Activated T-cell treated with anti-CD3 and anti-CD28 coated beads, Interleukin-2, amount 50 U/mL, for 72 hours (primary cell): ENCODE measurements at regions not wholly inside any gene's neighbourhood (a gene's known extent, or its start where the extent isn't known, plus 50 kb on each side); places are given as distances from the start of the nearest gene placed in this dataset.
A peak's percentile ranks its signal among the peaks of the same experiment; 100 is the strongest.

Experiments used
- ATAC-seq, 2 donors: fragments of 150-1000 bp; cut with Tn5 transposase; replicated peaks in 1 of 2; 2 replicates each; pipeline ENCODE4 v1.10.0; 2021; ENCODE audit warnings: moderate library complexity in 2 of 2, mild to moderate bottlenecking in 1 of 2
- DNase-seq, 2 donors: peaks; one replicate each; pipeline ENCODE4 v3.0.0; 2021 to 2022; ENCODE audit warnings: mixed read lengths in 1 of 2
- H3K27ac Mint-ChIP-seq: one replicate; pipeline ENCODE4 v1.8.0; 2022; ENCODE audit warnings: mild to moderate bottlenecking, moderate library complexity, mixed read lengths
- H3K27me3 Mint-ChIP-seq: one replicate; pipeline ENCODE4 v1.8.0; 2022; ENCODE audit warnings: low read depth, mixed read lengths
- H3K36me3 Mint-ChIP-seq, 2 donors: one replicate each; pipeline ENCODE4 v1.8.0; 2022; ENCODE audit warnings: mixed read lengths in 2 of 2, mild to moderate bottlenecking in 1 of 2; ENCODE audit not compliant: insufficient read depth in 2 of 2
- H3K4me1 Mint-ChIP-seq: one replicate; pipeline ENCODE4 v1.8.0; 2022; ENCODE audit warnings: low read depth, mixed read lengths
- H3K4me3 Mint-ChIP-seq, 2 donors: one replicate each; pipeline ENCODE4 v1.8.0; 2022; ENCODE audit warnings: mild to moderate bottlenecking in 2 of 2, mixed read lengths in 2 of 2, moderate library complexity in 2 of 2
- H3K9me3 Mint-ChIP-seq, 2 donors: one replicate each; pipeline ENCODE4 v1.8.0; 2022; ENCODE audit warnings: mixed read lengths in 2 of 2

- Mint-ChIP-seq H3K4me3 (no peak overlapping the region), H3K4me1 (no peaks in the 10 kb centered on the region), H3K27me3 (no peaks in the 10 kb centered on the region), H3K9me3 (no peaks in the 10 kb centered on the region), H3K36me3 (no peaks in the 10 kb centered on the region), H3K27ac (no peak overlapping the region)
- DNase-seq (no peak), ATAC-seq (no peak)
Observed at GRCh38 chr1:82962658-82963057, 1036.3 kb downstream of the TTLL7 start.

- no peak overlapping the region for H3K4me3 Mint-ChIP-seq
- H3K36me3 Mint-ChIP-seq: no peaks in the 10 kb centered on the region
- DNase-seq (no peak), ATAC-seq (no peak)
- no peaks in the 10 kb centered on the region for H3K9me3 Mint-ChIP-seq
- H3K4me1 Mint-ChIP-seq: no peaks in the 10 kb centered on the region
- H3K27me3 Mint-ChIP-seq: no peaks in the 10 kb centered on the region
- no peak overlapping the region for H3K27ac Mint-ChIP-seq
Observed at GRCh38 chr1:82950606-82951200, 1048.2 kb downstream of the TTLL7 start.

DNA sequence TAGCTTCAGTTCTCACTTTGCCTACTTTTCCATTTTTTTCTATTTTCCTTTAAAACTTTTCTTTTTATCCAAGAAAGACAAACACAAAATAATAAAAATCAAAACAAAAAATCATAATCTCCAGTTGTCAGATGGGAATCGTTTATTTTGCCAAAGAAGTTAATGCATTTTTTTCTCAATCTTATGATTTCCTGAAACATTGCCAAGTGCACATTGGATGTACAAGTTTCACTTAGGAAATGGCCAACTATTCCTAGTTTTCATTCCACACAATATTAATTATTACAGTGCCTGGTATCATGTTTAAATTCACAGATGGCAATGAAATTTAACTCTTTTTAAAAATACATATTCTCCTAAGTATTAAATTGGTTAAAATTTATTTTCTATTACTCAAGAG lies 1050.5 kb downstream of the TTLL7 start:
- ATAC-seq: no peak
- Mint-ChIP-seq H3K36me3 (no peaks in the 10 kb centered on the region), H3K9me3 (no peaks in the 10 kb centered on the region), H3K27me3 (no peaks in the 10 kb centered on the region), H3K4me3 (no peak overlapping the region), H3K27ac (no peak overlapping the region), H3K4me1 (no peaks in the 10 kb centered on the region)
- DNase-seq: no peak

DNA sequence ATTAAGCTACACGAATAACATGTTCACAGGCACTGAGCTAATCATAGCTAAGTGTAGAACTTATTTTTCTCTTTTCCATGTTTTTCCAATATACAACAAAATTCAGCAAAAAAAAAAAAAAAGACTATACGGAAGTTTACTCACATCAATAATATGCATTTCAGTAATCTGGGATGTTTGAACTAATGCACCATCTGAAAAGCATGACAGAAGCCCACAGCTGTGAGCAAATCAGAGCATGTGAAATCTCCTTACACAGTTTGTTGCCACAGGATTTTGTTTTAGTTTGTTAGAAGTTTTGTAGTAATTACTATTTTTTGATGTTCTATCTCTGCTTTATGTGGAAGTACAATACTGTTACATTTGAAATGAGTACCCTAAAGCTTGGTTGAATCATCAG lies 1051.7 kb downstream of the TTLL7 start:
- no peak overlapping the region for H3K27ac Mint-ChIP-seq
- no peak for DNase-seq
- no peaks in the 10 kb centered on the region for H3K36me3 Mint-ChIP-seq
- H3K9me3 Mint-ChIP-seq: no peaks in the 10 kb centered on the region
- H3K4me3 Mint-ChIP-seq: no peak overlapping the region
- H3K4me1 Mint-ChIP-seq: no peaks in the 10 kb centered on the region
- no peaks in the 10 kb centered on the region for H3K27me3 Mint-ChIP-seq
- no peak for ATAC-seq

DNA sequence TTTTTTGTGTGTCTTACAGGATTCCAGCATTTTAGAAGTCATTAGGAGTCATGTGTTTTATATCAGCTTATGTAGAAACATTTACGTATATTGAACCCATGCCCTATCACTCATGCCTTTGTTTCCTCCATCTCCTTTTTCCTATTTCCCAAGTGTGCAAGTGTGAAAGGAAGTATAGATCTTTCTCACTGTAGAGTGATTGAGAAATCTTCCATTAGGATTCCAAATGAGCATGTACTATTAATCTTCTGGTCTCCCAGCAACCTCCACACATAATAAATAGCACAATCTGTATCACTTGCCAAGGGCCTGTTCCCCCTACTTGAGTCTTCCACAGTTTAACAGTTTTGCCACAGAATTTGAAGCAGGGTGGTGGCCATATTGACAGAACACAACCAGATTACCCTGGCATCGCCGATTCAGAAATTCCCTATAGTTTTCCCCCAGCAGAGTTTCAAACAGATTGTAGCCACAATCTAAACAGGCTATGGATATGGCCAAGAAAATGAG lies 1052.8 kb downstream of the TTLL7 start:
- no peaks in the 10 kb centered on the region for H3K27me3 Mint-ChIP-seq
- no peak overlapping the region for H3K4me3 Mint-ChIP-seq
- ATAC-seq (no peak), DNase-seq (no peak)
- H3K36me3 Mint-ChIP-seq: no peaks in the 10 kb centered on the region
- no peaks in the 10 kb centered on the region for H3K4me1 Mint-ChIP-seq
- H3K9me3 Mint-ChIP-seq: no peaks in the 10 kb centered on the region
- no peak overlapping the region for H3K27ac Mint-ChIP-seq

GRCh38 chr1:82944822-82945221 lies 1054.1 kb downstream of the TTLL7 start:
- no peak overlapping the region for H3K4me3 Mint-ChIP-seq
- DNase-seq (no peak), ATAC-seq (no peak)
- no peaks in the 10 kb centered on the region for H3K27me3 Mint-ChIP-seq
- H3K9me3 Mint-ChIP-seq: no peaks in the 10 kb centered on the region
- no peaks in the 10 kb centered on the region for H3K4me1 Mint-ChIP-seq
- no peaks in the 10 kb centered on the region for H3K36me3 Mint-ChIP-seq
- no peak overlapping the region for H3K27ac Mint-ChIP-seq

DNA sequence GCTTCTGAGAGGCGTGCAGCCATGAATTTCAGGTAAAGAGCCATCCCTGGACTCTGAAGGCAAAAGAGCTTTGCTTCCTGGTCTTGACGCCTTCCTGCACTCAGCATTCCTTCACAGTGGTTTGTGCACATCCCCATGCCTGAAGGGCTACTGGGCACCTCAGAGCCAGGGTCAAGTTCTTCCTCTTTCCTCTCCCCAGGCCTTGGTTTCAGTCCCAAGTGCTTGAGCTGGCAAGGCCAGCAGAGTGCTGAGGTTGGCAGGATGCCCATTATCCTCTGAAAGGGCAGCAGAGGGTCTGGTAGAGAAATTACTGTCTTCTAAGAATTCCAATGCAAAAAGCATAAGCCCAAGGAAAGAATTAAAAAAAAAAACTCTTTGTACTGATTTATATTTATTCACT lies 1064.9 kb downstream of the TTLL7 start:
- DNase-seq (no peak), ATAC-seq (no peak)
- Mint-ChIP-seq H3K36me3 (peaks cover 0 to 3% of the 10 kb centered on the region in 2 donors), H3K27me3 (no peaks in the 10 kb centered on the region), H3K9me3 (peaks cover 2 to 6% of the 10 kb centered on the region in 2 donors), H3K4me3 (no peak overlapping the region), H3K4me1 (peaks cover 3% of the 10 kb centered on the region), H3K27ac (no peak overlapping the region)

- peaks cover 0 to 3% of the 10 kb centered on the region in 2 donors for H3K36me3 Mint-ChIP-seq
- H3K4me1 Mint-ChIP-seq: peaks cover 3% of the 10 kb centered on the region
- ATAC-seq (no peak), DNase-seq (no peak)
- peaks cover 2 to 6% of the 10 kb centered on the region in 2 donors for H3K9me3 Mint-ChIP-seq
- no peak overlapping the region for H3K4me3 Mint-ChIP-seq
- no peak overlapping the region for H3K27ac Mint-ChIP-seq
- H3K27me3 Mint-ChIP-seq: no peaks in the 10 kb centered on the region
Observed at GRCh38 chr1:82932727-82933126, 1066.2 kb downstream of the TTLL7 start.

GRCh38 chr1:82932207-82932606 lies 1066.7 kb downstream of the TTLL7 start:
- H3K36me3 Mint-ChIP-seq: peaks cover 0 to 3% of the 10 kb centered on the region in 2 donors
- peaks cover 3% of the 10 kb centered on the region for H3K4me1 Mint-ChIP-seq
- ATAC-seq (no peak), DNase-seq (no peak)
- no peak overlapping the region for H3K27ac Mint-ChIP-seq
- H3K4me3 Mint-ChIP-seq: no peak overlapping the region
- no peaks in the 10 kb centered on the region for H3K27me3 Mint-ChIP-seq
- H3K9me3 Mint-ChIP-seq: peaks cover 2 to 6% of the 10 kb centered on the region in 2 donors

DNA sequence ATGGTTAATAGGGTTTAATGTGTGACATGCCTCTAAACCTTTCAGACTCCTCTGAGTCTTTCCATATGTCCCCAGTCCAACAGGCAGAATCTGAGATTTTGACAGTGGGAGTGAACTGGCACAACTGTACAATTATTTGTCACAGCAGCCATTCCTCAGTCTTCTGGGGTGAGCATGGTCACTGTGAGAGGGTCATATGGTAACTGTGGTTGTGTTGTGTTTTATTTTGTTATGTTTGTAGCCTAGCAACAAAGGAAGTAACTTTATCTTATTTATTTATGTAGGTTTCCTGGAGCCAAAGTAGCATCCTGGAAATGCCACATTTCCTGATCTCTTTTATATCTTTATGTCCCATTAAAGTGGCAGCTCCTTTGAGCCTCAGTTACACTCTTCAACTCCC lies 1067.9 kb downstream of the TTLL7 start:
- ATAC-seq (no peak), DNase-seq (no peak)
- H3K4me3 Mint-ChIP-seq: no peak overlapping the region
- peaks cover 0 to 2% of the 10 kb centered on the region in 2 donors for H3K36me3 Mint-ChIP-seq
- no peak overlapping the region for H3K27ac Mint-ChIP-seq
- H3K9me3 Mint-ChIP-seq: peaks cover 2 to 4% of the 10 kb centered on the region in 2 donors
- no peaks in the 10 kb centered on the region for H3K27me3 Mint-ChIP-seq
- H3K4me1 Mint-ChIP-seq: peaks cover 3% of the 10 kb centered on the region

DNA sequence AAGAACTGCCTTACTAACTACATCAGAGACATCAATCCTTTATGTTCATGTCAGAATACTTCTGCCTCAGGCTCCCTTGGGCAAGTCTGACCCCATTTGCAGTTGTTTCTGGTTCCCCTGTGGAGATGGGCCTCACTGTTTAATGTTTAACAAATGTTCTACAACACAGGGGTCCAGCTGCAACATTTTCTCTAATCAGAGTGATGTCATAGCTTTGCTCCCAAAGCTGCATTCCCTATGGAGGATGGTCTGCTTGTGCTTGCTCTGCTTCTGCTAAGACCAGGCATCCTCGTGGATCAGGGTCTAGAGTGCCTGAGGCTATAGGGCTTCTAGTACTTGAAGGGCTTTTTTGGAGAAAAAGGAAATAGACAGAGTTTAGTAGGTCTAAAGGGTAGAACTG lies 1071.2 kb downstream of the TTLL7 start:
- Mint-ChIP-seq H3K36me3 (peaks cover 0 to under 1% of the 10 kb centered on the region in 2 donors), H3K9me3 (peaks cover 0 to under 1% of the 10 kb centered on the region in 2 donors), H3K4me1 (peaks cover 2% of the 10 kb centered on the region), H3K27me3 (no peaks in the 10 kb centered on the region), H3K27ac (peak overlapping the region; percentile 31), H3K4me3 (no peak overlapping the region)
- DNase-seq (no peak), ATAC-seq (no peak)

DNA sequence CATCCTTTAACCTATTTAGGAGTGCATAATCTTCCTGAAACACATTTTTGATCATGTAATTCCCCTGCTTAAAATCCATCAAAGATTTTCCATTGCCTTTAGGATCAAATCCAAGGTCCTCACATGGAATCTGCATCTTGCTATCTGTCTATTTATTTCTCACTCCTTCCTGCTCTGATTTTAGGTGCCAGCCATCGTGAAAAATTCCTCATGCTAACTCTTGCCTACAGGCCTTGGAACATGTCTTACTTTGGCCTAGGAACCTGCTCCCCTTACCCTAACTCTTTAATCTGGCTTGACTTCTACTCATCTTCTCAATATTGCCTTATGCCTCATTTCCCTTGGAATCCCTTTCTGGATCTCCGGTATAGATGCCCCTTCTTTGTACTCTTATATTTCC lies 1074.3 kb downstream of the TTLL7 start:
- H3K27ac Mint-ChIP-seq: no peak overlapping the region
- DNase-seq (no peak), ATAC-seq (no peak)
- no peaks in the 10 kb centered on the region for H3K27me3 Mint-ChIP-seq
- H3K9me3 Mint-ChIP-seq: no peaks in the 10 kb centered on the region
- H3K4me3 Mint-ChIP-seq: no peak overlapping the region
- H3K4me1 Mint-ChIP-seq: no peaks in the 10 kb centered on the region
- no peaks in the 10 kb centered on the region for H3K36me3 Mint-ChIP-seq

GRCh38 chr1:82923931-82924330 lies 1075.0 kb downstream of the TTLL7 start:
- ATAC-seq: no peak
- no peak overlapping the region for H3K4me3 Mint-ChIP-seq
- H3K27me3 Mint-ChIP-seq: no peaks in the 10 kb centered on the region
- H3K4me1 Mint-ChIP-seq: no peaks in the 10 kb centered on the region
- no peak overlapping the region for H3K27ac Mint-ChIP-seq
- H3K9me3 Mint-ChIP-seq: no peaks in the 10 kb centered on the region
- no peaks in the 10 kb centered on the region for H3K36me3 Mint-ChIP-seq
- no peak for DNase-seq

- Mint-ChIP-seq H3K27me3 (no peaks in the 10 kb centered on the region), H3K4me3 (no peak overlapping the region), H3K36me3 (no peaks in the 10 kb centered on the region), H3K4me1 (no peaks in the 10 kb centered on the region), H3K9me3 (no peaks in the 10 kb centered on the region), H3K27ac (no peak overlapping the region)
- no peak for DNase-seq
- no peak for ATAC-seq
Observed at GRCh38 chr1:82921759-82922158, 1077.2 kb downstream of the TTLL7 start.
